ENCODE measurements at regions not wholly inside any gene's neighbourhood (a gene's known extent, or its start where the extent isn't known, plus 50 kb on each side); places are given as distances from the start of the nearest gene placed in this dataset.

- no peak for DNase-seq
These were observed 665.5 kb upstream of the SOX11 start for GRCh38 chr2:5026571-5027234.

GRCh38 chr2:5035057-5035488 lies 657.1 kb upstream of the SOX11 start:
- DNase-seq, result no peak

- no peak for DNase-seq
These were observed 655.9 kb upstream of the SOX11 start for GRCh38 chr2:5036256-5036655.

GRCh38 chr2:5039241-5039975 lies 652.8 kb upstream of the SOX11 start:
- DNase-seq, result no peak

GRCh38 chr2:5040571-5040970 lies 651.6 kb upstream of the SOX11 start:
- no peak for DNase-seq

DNA sequence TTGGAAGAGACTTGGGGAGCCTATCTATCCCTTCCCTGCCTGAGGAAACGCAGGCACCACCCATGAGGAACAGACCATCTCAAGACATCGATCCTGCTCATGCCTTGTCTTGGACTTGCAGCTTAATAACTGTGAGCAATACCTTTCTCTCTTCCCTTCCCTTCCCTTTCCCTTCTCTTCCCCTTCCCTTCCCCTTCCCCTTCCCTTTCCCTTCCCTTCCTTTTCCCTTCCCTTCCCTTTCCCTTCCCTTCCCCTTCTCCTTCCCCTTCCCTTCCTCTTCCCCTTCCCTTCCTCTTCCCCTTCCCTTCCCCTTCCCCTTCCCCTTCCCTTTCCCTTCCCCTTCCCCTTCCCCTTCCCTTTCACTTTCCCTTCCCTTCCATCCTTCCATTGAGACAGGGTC lies 650.7 kb upstream of the SOX11 start:
- no peak for DNase-seq

DNA sequence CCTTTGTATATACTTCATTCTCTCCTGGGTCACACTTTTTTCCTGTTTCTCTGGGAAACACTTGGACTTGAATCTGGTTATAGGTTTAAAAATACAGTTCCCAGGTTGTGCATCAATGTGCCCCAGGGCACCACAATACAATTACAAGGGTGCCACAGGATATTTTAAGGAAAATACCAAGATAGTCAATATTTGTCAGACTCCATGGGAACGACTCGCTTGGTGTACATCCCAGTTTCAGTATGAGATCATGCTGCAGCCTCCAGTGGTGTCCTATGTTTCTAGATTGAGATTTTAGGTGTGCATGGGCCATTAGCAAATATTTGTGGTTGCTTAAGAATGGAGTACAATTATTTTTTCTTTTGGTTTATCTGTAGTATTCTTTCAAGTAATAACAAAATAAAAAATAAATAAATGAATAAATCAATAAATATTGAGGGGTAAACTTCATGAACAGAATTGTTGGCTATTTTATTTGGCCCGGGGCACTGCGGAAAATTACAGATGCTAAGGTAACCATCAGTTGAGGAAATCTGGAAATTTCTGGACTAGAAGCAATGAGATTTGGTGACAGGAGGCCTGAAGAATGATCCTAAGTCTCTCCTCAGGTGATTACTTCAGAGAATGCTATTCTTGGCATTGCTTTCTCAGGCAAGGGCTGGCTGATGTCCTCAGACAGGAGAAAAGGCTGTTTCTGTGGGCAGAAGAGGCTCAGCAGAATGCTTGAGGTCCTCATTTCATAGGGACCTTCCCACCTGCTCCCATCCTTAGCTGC lies 649.3 kb upstream of the SOX11 start:
- no peak for DNase-seq

GRCh38 chr2:5051300-5051699 lies 640.9 kb upstream of the SOX11 start:
- DNase-seq, result no peak

DNA sequence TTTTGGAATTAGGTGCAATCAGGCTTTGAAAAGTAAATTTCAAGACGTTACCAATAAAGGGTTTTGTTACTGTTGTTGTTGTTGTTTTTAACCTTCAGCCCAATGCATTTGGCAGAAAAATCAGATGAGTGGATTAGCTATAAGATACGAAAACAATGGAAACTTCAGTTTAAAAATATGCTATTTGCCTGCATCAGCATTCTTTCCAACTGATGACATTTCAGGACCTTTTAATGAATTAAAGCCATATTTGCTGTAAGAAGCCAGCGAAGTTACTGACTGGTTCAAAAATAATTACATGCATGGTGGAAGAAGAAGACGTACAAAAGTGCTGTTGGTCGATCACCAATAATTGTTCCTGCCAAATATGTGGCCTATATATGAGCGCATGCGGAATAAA lies 639.3 kb upstream of the SOX11 start:
- DNase-seq, result no peak

DNA sequence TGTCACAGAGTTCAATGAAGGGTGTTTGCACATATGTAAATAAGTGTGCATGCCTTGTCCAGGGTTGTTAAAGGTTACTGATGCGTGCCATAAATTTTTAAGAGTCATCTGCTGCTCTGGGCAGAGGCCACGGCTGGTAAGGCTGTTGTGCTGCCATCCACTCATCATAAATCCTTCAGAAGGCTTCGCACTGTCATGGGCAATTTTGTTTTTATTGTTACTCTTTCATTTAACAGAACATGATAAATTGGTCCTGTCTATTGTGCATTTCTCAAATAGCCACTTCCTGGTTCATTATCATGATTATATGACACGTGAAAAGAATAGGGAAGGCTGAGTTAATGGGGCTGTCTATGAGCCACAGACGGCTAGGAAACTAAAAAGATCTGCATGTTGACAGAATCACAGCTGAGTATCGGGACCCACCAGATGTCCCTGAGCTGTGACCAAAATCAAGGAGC lies 634.3 kb upstream of the SOX11 start:
- no peak for DNase-seq

- DNase-seq, result no peak
These were observed 631.2 kb upstream of the SOX11 start for GRCh38 chr2:5060956-5061355.

- no peak for DNase-seq
These were observed 627.5 kb upstream of the SOX11 start for GRCh38 chr2:5064687-5065086.

- no peak for DNase-seq
These were observed 624.4 kb upstream of the SOX11 start for GRCh38 chr2:5067816-5068215.

GRCh38 chr2:5070257-5070656 lies 621.9 kb upstream of the SOX11 start:
- DNase-seq, result no peak

DNA sequence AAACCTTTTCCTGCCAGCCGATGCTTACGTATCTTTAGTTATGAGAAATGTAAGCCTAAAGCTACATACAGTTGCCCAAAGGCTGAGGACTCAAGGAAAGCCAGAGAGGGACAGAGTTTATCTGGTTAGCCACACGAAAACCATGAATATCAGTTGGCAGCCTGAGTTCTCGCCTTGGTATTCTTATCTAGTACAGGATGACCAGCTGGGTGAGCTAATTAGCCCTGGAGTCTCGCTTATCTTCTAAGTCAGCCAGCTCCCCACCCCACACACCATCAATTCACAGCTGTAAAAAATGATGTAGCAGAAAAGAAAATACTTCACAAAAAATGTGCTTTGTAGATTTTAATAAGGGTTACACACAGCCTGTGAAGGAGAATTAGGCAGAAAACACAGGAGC lies 617.5 kb upstream of the SOX11 start:
- no peak for DNase-seq

GRCh38 chr2:5076599-5076998 lies 615.6 kb upstream of the SOX11 start:
- no peak for DNase-seq

DNA sequence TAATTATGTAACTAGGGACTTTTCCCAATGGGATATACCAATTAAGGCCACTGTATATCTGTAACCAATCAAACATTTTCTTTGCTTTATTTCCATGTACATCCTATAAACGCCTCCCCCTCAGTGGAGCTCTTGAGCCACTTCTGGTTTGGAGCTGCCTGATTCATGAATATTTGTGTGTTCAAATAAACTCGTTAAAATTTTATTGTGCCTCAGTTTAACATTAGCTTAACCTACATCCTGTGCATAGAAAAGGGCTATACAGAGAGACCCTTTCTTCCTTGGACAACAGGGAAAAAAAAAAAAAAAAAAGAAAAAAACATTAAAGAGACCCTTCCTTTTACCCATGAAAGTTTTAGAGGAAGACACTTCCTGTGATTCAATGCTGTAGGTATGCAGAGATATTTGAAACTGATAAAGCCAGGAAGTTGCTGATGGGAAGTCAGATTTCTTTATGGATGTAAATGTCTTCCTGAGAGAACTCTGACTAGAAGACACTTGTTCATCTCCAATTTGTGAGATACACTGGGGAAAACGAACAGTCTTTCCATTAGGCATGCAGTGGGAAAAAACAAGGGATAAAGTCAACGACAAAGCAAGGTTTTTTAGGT lies 614.6 kb upstream of the SOX11 start:
- no peak for DNase-seq

- no peak for DNase-seq
These were observed 608.8 kb upstream of the SOX11 start for GRCh38 chr2:5083402-5083801.

GRCh38 chr2:5089409-5089808 lies 602.8 kb upstream of the SOX11 start:
- DNase-seq, result no peak

DNA sequence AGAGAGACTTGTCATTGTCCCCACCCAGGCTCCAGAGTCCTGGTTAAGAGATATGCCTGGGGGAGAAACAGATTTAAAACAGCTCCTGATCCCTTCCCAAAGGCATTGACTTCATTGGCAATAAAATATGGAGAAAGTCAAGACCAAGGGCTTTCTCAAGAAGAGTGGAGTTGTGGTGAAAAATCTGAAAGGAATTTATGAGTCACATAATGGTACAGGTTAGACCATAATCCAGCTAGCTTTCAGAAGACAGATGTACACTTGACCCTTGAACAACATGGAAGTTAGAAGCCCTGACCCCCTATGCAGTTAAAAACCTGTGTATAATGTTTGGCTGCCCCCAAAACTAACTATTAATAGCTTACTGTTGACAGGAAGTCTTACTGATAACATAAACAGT lies 599.1 kb upstream of the SOX11 start:
- DNase-seq, result no peak

DNA sequence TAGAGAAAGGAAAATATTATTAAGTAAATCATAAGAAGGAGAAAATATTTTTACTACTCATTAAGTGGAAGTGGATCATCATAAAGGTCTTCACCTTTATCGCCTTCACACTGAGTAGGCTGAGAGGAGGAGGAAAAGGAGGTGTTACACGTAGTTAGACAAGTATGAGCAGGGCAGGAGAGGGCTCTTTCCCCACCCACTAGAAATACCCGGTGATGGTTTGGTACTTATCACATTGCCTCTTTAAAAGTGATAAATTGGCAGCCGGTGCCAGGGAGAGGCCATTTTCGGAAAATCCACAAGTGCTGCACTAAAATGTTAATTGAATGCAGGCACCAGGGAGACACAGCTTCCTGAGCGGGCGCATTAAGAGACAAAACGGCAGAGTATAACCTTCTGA lies 598.7 kb upstream of the SOX11 start:
- no peak for DNase-seq

DNA sequence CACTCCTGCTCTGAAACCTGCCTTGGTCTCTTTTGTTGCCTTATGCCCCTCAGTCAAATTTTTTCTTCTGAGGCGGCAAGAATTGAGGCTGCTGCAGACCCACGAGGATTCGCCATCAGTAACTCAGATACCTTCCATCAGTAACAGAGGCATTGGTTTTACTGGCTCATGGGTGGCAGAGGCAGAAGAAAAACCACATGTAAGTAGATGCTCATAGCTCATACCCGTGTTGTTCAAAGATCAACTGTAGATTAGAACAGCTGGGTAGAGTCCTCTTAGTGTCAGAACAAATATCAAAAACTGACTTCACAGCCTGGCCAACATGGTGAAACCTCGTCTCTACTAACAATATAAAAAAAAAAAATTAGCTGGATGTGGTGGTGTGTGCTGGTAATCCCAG lies 598.0 kb upstream of the SOX11 start:
- no peak for DNase-seq

DNA sequence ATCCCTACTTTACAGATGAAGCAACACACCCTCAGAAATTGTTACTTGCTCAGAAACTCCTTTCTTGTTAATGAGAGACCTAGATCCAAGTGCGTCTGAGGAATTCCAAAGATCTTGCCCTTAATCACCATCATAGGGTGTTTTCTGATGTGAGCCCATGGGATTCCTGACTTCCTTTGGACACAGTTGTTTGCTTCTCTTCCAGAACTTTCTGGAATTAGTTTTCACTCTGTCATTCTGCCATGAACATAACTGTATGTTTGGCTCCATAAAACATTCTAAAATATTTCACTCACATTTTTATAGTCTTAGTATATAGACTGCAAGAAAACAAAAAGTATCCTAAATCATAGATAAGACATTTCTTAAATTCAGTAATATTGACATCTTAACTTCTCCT lies 593.9 kb upstream of the SOX11 start:
- no peak for DNase-seq

DNA sequence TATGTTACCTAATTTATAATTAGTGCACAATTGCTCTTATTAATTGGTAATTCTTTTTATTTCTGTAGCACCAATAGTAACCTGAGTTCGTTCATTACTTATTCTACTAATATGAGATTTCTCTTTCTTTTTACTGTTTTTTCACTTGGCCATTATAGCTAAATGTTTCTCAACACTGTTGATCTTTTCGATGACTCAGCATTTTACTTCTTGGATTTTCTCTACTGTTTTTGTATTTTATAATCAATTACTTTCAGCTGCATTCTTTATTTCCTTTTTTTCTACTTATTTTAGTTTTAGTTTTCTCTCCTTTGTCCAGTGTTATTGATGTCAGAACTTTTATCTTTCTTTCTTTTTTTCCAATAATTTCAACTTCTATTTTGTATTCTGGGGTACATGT lies 589.4 kb upstream of the SOX11 start:
- DNase-seq, result no peak
